OCI-LY7 (cell line): ENCODE measurements at regions not wholly inside any gene's neighbourhood (a gene's known extent, or its start where the extent isn't known, plus 50 kb on each side); places are given as distances from the start of the nearest gene placed in this dataset.

Source experiments
- BruUV-seq: library from RNA; stranded (reverse); fragments of 400-500 nt; replicated peaks from 2 replicates; lab custom pipeline; 2021; lab: Mats Ljungman, UMichigan
- CTCF ChIA-PET: fragments of 300-600 bp; sonication (Branson Sonifier 250); formaldehyde crosslinking; loops from one replicate; lab custom pipeline; 2022; ENCODE audit warnings: antibody characterized with exemption; ENCODE audit not compliant: unreplicated experiment; lab: Charles Lee
- POLR2A ChIA-PET: fragments of 300-600 bp; sonication (Branson Sonifier 250); formaldehyde crosslinking; loops from one replicate; lab custom pipeline; 2022; ENCODE audit warnings: antibody characterized with exemption; lab: Charles Lee
- DNase-seq: peaks from one replicate; pipeline ENCODE4 v3.0.0-alpha.2; 2015; ENCODE audit warnings: low spot score
- H2AFZ ChIP-seq: fragments of 200-600 bp; sonication (generic), shearing (Covaris generic); 2 replicates; pipeline ENCODE4 v1.6.1; 2014; ENCODE audit warnings: mild to moderate bottlenecking, antibody characterized with exemption, low read length, moderate library complexity
- H3K27ac ChIP-seq: fragments of 200-600 bp; sonication (generic); 2 replicates; pipeline ENCODE4 v1.5.1; 2014; ENCODE audit warnings: mixed run types, low read depth, mild to moderate bottlenecking, moderate library complexity, low read length, inconsistent platforms; ENCODE audit not compliant: poor library complexity, severe bottlenecking
- H3K36me3 ChIP-seq: fragments of 200-600 bp; sonication (generic); 2 replicates; pipeline ENCODE4 v1.6.1; 2014; ENCODE audit warnings: mild to moderate bottlenecking, antibody characterized with exemption, low read length, moderate library complexity, mixed read lengths; ENCODE audit not compliant: insufficient read depth
- H3K4me1 ChIP-seq: fragments of 200-600 bp; sonication (generic); 2 replicates; pipeline ENCODE4 v1.5.1; 2014; ENCODE audit warnings: mild to moderate bottlenecking, low read length; ENCODE audit not compliant: insufficient read depth, poor library complexity, severe bottlenecking
- H3K4me2 ChIP-seq: fragments of 200-600 bp; sonication (generic); 2 replicates; pipeline ENCODE4 v1.6.1; 2014; ENCODE audit warnings: mild to moderate bottlenecking, low read length
- H3K4me3 ChIP-seq: fragments of 200-600 bp; sonication (generic); 2 replicates; pipeline ENCODE4 v1.5.1; 2014; ENCODE audit warnings: mild to moderate bottlenecking, low read depth, low read length; ENCODE audit not compliant: poor library complexity, severe bottlenecking
- H3K79me2 ChIP-seq: fragments of 200-600 bp; sonication (generic); 2 replicates; pipeline ENCODE4 v1.6.1; 2016; ENCODE audit warnings: low read depth, mild to moderate bottlenecking, low read length, moderate library complexity, mixed read lengths; ENCODE audit not compliant: insufficient read depth
- H3K9me2 ChIP-seq: fragments of 200-600 bp; sonication (generic); 2 replicates; pipeline ENCODE4 v1.6.1; 2016; ENCODE audit warnings: mild to moderate bottlenecking, low read length, mixed read lengths; ENCODE audit not compliant: insufficient read depth
- H3K9me3 ChIP-seq: fragments of 200-600 bp; sonication (generic); 2 replicates; pipeline ENCODE4 v1.6.1; 2014; ENCODE audit warnings: mild to moderate bottlenecking, mixed run types, low read length, mixed read lengths
- H4K20me1 ChIP-seq: fragments of 200-600 bp; sonication (generic); 2 replicates; pipeline ENCODE4 v1.6.1; 2014; ENCODE audit warnings: mild to moderate bottlenecking, antibody characterized with exemption, low read length, moderate library complexity, mixed read lengths; ENCODE audit not compliant: insufficient read depth
- CTCF ChIP-seq: fragments of 200-600 bp; sonication (generic); conservative IDR thresholded peaks from 2 replicates; pipeline ENCODE4 v1.5.1; 2014; ENCODE audit warnings: mild to moderate bottlenecking, antibody characterized with exemption, low read length, moderate library complexity, mixed read lengths
- EZH2phosphoT487 ChIP-seq: fragments of 200-600 bp; sonication (generic); IDR thresholded peaks from 2 replicates; pipeline ENCODE4 v1.6.1; 2018; ENCODE audit warnings: low read depth, borderline replicate concordance, mild to moderate bottlenecking, mixed run types, antibody characterized with exemption, low read length, moderate library complexity, mixed read lengths
- intact Hi-C: fragments of 100-400 bp; cut with micrococcal nuclease; formaldehyde crosslinking; loops from one replicate; pipeline ENCODE4 v1.10.0; 2022; ENCODE audit not compliant: unreplicated experiment

- Histone ChIP-seq H3K4me3 (no peak overlapping the region), H3K9me2 (no peaks in the 10 kb centered on the region), H3K27ac (no peak overlapping the region), H3K9me3 (no peaks in the 10 kb centered on the region), H4K20me1 (no peaks in the 10 kb centered on the region), H3K4me1 (no peaks in the 10 kb centered on the region), H3K4me2 (no peak overlapping the region), H2AFZ (no peak overlapping the region), H3K36me3 (no peaks in the 10 kb centered on the region), H3K79me2 (no peaks in the 10 kb centered on the region)
- no TSS peak for BruUV-seq
- TF ChIP-seq EZH2phosphoT487: no peak
- no peak for TF ChIP-seq CTCF
- no peak for DNase-seq
- intact Hi-C loops: no loop called here
- ChIA-PET POLR2A (no interaction called here), CTCF (no interaction called here)
Observed at GRCh38 chr2:234683950-234684349, 187.1 kb upstream of the ARL4C start.

GRCh38 chr2:234682492-234683228 is 185.8 kb upstream of the ARL4C start:
- CTCF ChIA-PET: no interaction called here
- TF ChIP-seq EZH2phosphoT487: no peak
- no peak for TF ChIP-seq CTCF
- Histone ChIP-seq H3K4me3 (no peak overlapping the region), H2AFZ (no peak overlapping the region), H3K79me2 (no peaks in the 10 kb centered on the region), H3K9me3 (no peaks in the 10 kb centered on the region), H3K36me3 (no peaks in the 10 kb centered on the region), H3K4me2 (no peak overlapping the region), H3K4me1 (no peaks in the 10 kb centered on the region), H3K27ac (no peak overlapping the region), H3K9me2 (no peaks in the 10 kb centered on the region), H4K20me1 (no peaks in the 10 kb centered on the region)
- BruUV-seq: no TSS peak
- POLR2A ChIA-PET: no interaction called here
- intact Hi-C loops: no loop called here
- no peak for DNase-seq
